Adrenal gland (tissue), 5 donors: ENCODE measurements at regions not wholly inside any gene's neighbourhood (a gene's known extent, or its start where the extent isn't known, plus 50 kb on each side); places are given as distances from the start of the nearest gene placed in this dataset.

Experiments used
- CTCF ChIP-seq, 6 experiments: fragments of 450-650 bp in 4 of 6; fragments of 200-600 bp in 2 of 6; sonication (generic) in 1 of 6; IDR thresholded peaks; 1 replicate in 5 of 6; 2 replicates in 1 of 6; pipeline versions ENCODE4 v1.5.1 to v1.8.0; 2016 to 2021; ENCODE audit warnings: antibody characterized with exemption in 6 of 6, mild to moderate bottlenecking in 2 of 6, moderate library complexity in 1 of 6
- POLR2A ChIP-seq, 2 donors: fragments of 450-650 bp; IDR thresholded peaks; one replicate each; pipeline ENCODE4 v1.6.1; 2017; ENCODE audit warnings: antibody characterized with exemption in 2 of 2, mild to moderate bottlenecking in 2 of 2, moderate library complexity in 1 of 2
- donor health status: DM: no; HTN: no; CAD: no.

- TF ChIP-seq CTCF (IDR thresholded peaks at IDR 0.05) (no peak), POLR2A (IDR thresholded peaks at IDR 0.05) (no peak)
These were observed 206.0 kb upstream of the CXCR4 start for GRCh38 chr2:136323935-136324334.
